ENCODE measurements at regions not wholly inside any gene's neighbourhood (a gene's known extent, or its start where the extent isn't known, plus 50 kb on each side); places are given as distances from the start of the nearest gene placed in this dataset.

- H3K4me3 ChIP-seq: no peak overlapping the region
- WGBS: 53% methylated on average over 2 of the region's 2 CpGs
- H3K27me3 ChIP-seq: no peaks in the 10 kb centered on the region
- no peak for DNase-seq (ENCODE audit: extremely low spot score)
- peaks cover 0 to 8% (median 0%) of the 10 kb centered on the region in 4 donors for H3K9me3 ChIP-seq
- no peak overlapping the region for H3K27ac ChIP-seq (replicated peaks in 1 of 4)
- TF ChIP-seq POLR2A (IDR thresholded peaks at IDR 0.05; ENCODE audit: low read depth) (no peak), POLR2AphosphoS5 (IDR thresholded peaks at IDR 0.05) (no peak), CTCF (IDR thresholded peaks at IDR 0.05) (no peak)
- no peaks in the 10 kb centered on the region for H3K4me1 ChIP-seq
- intact Hi-C loops (cut with DNase I): no loop called here
- H3K36me3 ChIP-seq: no peaks in the 10 kb centered on the region
These were observed 1123.7 kb upstream of the PABPC4L start for GRCh38 chr4:135325264-135325663.

GRCh38 chr4:135319685-135320084 is 1118.1 kb upstream of the PABPC4L start:
- no peak for DNase-seq (ENCODE audit: extremely low spot score)
- WGBS: 100% methylated on average over 2 of the region's 2 CpGs
- H3K36me3 ChIP-seq: no peaks in the 10 kb centered on the region
- no peak for TF ChIP-seq POLR2AphosphoS5 (IDR thresholded peaks at IDR 0.05)
- no peak for TF ChIP-seq POLR2A (IDR thresholded peaks at IDR 0.05; ENCODE audit: low read depth)
- no peak for TF ChIP-seq EP300 (IDR thresholded peaks at IDR 0.05)
- no peak for TF ChIP-seq CTCF (IDR thresholded peaks at IDR 0.05)
- H3K4me3 ChIP-seq: no peak overlapping the region
- H3K27ac ChIP-seq (replicated peaks in 1 of 4): no peak overlapping the region
- no peaks in the 10 kb centered on the region for H3K27me3 ChIP-seq
- no peaks in the 10 kb centered on the region for H3K4me1 ChIP-seq
- intact Hi-C loops (cut with DNase I): no loop called here
- peaks cover 0 to 8% (median 0%) of the 10 kb centered on the region in 4 donors for H3K9me3 ChIP-seq

GRCh38 chr4:135316266-135316779 is 1114.7 kb upstream of the PABPC4L start:
- Histone ChIP-seq H3K36me3 (no peaks in the 10 kb centered on the region), H3K27me3 (no peaks in the 10 kb centered on the region), H3K4me3 (no peak overlapping the region), H3K9me3 (peaks cover 0 to 1% (median 0%) of the 10 kb centered on the region in 4 donors), H3K27ac (replicated peaks in 1 of 4) (no peak overlapping the region), H3K4me1 (no peaks in the 10 kb centered on the region)
- 83% methylated on average over 7 of the region's 7 CpGs for WGBS
- TF ChIP-seq POLR2AphosphoS5 (IDR thresholded peaks at IDR 0.05) (no peak), EP300 (IDR thresholded peaks at IDR 0.05) (no peak), CTCF (IDR thresholded peaks at IDR 0.05) (no peak), POLR2A (IDR thresholded peaks at IDR 0.05; ENCODE audit: low read depth) (no peak)
- no peak for DNase-seq (ENCODE audit: extremely low spot score)
- intact Hi-C loops (cut with DNase I): no loop called here

- Histone ChIP-seq H3K9me3 (no peaks in the 10 kb centered on the region), H3K27ac (replicated peaks in 1 of 4) (no peak overlapping the region), H3K4me3 (no peak overlapping the region), H3K4me1 (no peaks in the 10 kb centered on the region), H3K27me3 (no peaks in the 10 kb centered on the region), H3K36me3 (no peaks in the 10 kb centered on the region)
- TF ChIP-seq POLR2A (IDR thresholded peaks at IDR 0.05; ENCODE audit: low read depth) (no peak), POLR2AphosphoS5 (IDR thresholded peaks at IDR 0.05) (no peak), CTCF (IDR thresholded peaks at IDR 0.05) (no peak), EP300 (IDR thresholded peaks at IDR 0.05) (no peak)
- no peak for DNase-seq (ENCODE audit: extremely low spot score)
- intact Hi-C loops (cut with DNase I): no loop called here
- WGBS: 70% methylated on average over 2 of the region's 2 CpGs
These were observed 1088.5 kb upstream of the PABPC4L start for GRCh38 chr4:135290136-135290535.

- no peak overlapping the region for H3K27ac ChIP-seq (replicated peaks in 1 of 4)
- TF ChIP-seq POLR2AphosphoS5 (IDR thresholded peaks at IDR 0.05): no peak
- no peak for TF ChIP-seq POLR2A (IDR thresholded peaks at IDR 0.05; ENCODE audit: low read depth)
- no peaks in the 10 kb centered on the region for H3K27me3 ChIP-seq
- H3K9me3 ChIP-seq: no peaks in the 10 kb centered on the region
- no peak for DNase-seq (ENCODE audit: extremely low spot score)
- intact Hi-C loops (cut with DNase I): no loop called here
- no peaks in the 10 kb centered on the region for H3K4me1 ChIP-seq
- no peaks in the 10 kb centered on the region for H3K36me3 ChIP-seq
- H3K4me3 ChIP-seq: no peak overlapping the region
These were observed 1082.3 kb upstream of the PABPC4L start for GRCh38 chr4:135283934-135284333.
